DOHH2 (cell line): ENCODE measurements at regions not wholly inside any gene's neighbourhood (a gene's known extent, or its start where the extent isn't known, plus 50 kb on each side); places are given as distances from the start of the nearest gene placed in this dataset.
"Not testable (repeated sequence)": the region's sequence is repeated elsewhere in the genome, so short reads cannot be mapped to it uniquely, and the experiment has no call there.

ENCODE experiments used
- H3F3A ChIP-seq: fragments of 200-600 bp; sonication (generic), shearing (Covaris generic); 2 replicates; pipeline ENCODE4 v1.6.0; 2016; ENCODE audit warnings: antibody characterized with exemption, mild to moderate bottlenecking; ENCODE audit not compliant: control insufficient read depth, insufficient read depth
- H3K27ac ChIP-seq: fragments of 200-600 bp; sonication (generic); 2 replicates; pipeline ENCODE4 v1.5.1; 2014; ENCODE audit warnings: low read depth, mild to moderate bottlenecking, low read length, moderate library complexity
- H3K27me3 ChIP-seq: fragments of 200-600 bp; sonication (generic); 2 replicates; pipeline ENCODE4 v1.6.1; 2014; ENCODE audit warnings: mild to moderate bottlenecking, low read length, mixed read lengths; ENCODE audit not compliant: control insufficient read depth
- H3K36me3 ChIP-seq: fragments of 200-600 bp; sonication (generic); 2 replicates; pipeline ENCODE4 v1.6.1; 2014; ENCODE audit warnings: mild to moderate bottlenecking, low read length, moderate library complexity, mixed read lengths; ENCODE audit not compliant: control insufficient read depth
- H3K4me1 ChIP-seq: fragments of 200-600 bp; sonication (generic); 2 replicates; pipeline ENCODE4 v1.6.1; 2014; ENCODE audit warnings: mild to moderate bottlenecking, low read length, mixed read lengths; ENCODE audit not compliant: control insufficient read depth
- H3K4me2 ChIP-seq: fragments of 200-600 bp; sonication (generic); 2 replicates; pipeline ENCODE4 v1.6.0; 2014; ENCODE audit warnings: mild to moderate bottlenecking, low read length, moderate library complexity
- H3K4me3 ChIP-seq: fragments of 200-600 bp; sonication (generic); 2 replicates; pipeline ENCODE4 v1.5.1; 2014; ENCODE audit warnings: mild to moderate bottlenecking, low read length, mixed read lengths
- H3K79me2 ChIP-seq: fragments of 200-600 bp; sonication (generic); 2 replicates; pipeline ENCODE4 v1.6.1; 2014; ENCODE audit warnings: mild to moderate bottlenecking, low read length, mixed read lengths; ENCODE audit not compliant: control insufficient read depth
- H3K9me2 ChIP-seq: fragments of 200-600 bp; sonication (generic); replicated peaks from 2 replicates; pipeline ENCODE4 v1.6.1; 2014; ENCODE audit warnings: mild to moderate bottlenecking, low read length, mixed read lengths; ENCODE audit not compliant: control insufficient read depth
- H3K9me3 ChIP-seq: fragments of 200-600 bp; sonication (generic); 2 replicates; pipeline ENCODE4 v1.6.1; 2014; ENCODE audit warnings: antibody characterized with exemption, low read length, mixed read lengths; ENCODE audit not compliant: control insufficient read depth, insufficient read depth
- H4K20me1 ChIP-seq: fragments of 200-600 bp; sonication (generic); 2 replicates; pipeline ENCODE4 v1.6.0; 2014; ENCODE audit warnings: low read depth, mild to moderate bottlenecking, antibody characterized with exemption, low read length, moderate library complexity; ENCODE audit not compliant: control insufficient read depth, insufficient read depth
- CTCF ChIP-seq: fragments of 200-600 bp; sonication (generic); IDR thresholded peaks from one replicate; pipeline ENCODE4 v1.5.1; 2014; ENCODE audit warnings: antibody characterized with exemption, mild to moderate bottlenecking, low read depth, low read length; ENCODE audit not compliant: poor library complexity, severe bottlenecking
- EZH2phosphoT487 ChIP-seq: fragments of 200-600 bp; sonication (generic); IDR thresholded peaks from 2 replicates; pipeline ENCODE4 v1.6.1; 2017; ENCODE audit warnings: borderline replicate concordance, mild to moderate bottlenecking, antibody characterized with exemption, low read length, moderate library complexity, mixed read lengths

- Histone ChIP-seq H3K79me2 (no peaks in the 10 kb centered on the region), H3K9me2 (no peaks in the 10 kb centered on the region)
- TF ChIP-seq CTCF (no peak), EZH2phosphoT487 (no peak)
Observed at GRCh38 chr19:29154163-29154562, 58.8 kb downstream of the UQCRFS1 start.

GRCh38 chr19:29145756-29146155 is 67.2 kb downstream of the UQCRFS1 start:
- peaks cover under 1% of the 10 kb centered on the region; the same call in 1 of the 2 replicates for H3K9me3 ChIP-seq
- TF ChIP-seq CTCF (no peak), EZH2phosphoT487 (no peak)
- H3K4me2 ChIP-seq, result no peak overlapping the region
- no peaks in the 10 kb centered on the region for H3K36me3 ChIP-seq
- no peaks in the 10 kb centered on the region for H3K79me2 ChIP-seq
- H4K20me1 ChIP-seq, result no peaks in the 10 kb centered on the region
- no peaks in the 10 kb centered on the region for H3F3A ChIP-seq
- H3K27me3 ChIP-seq, result no peaks in the 10 kb centered on the region
- no peak overlapping the region for H3K4me3 ChIP-seq
- H3K27ac ChIP-seq, result no peak overlapping the region
- H3K4me1 ChIP-seq, result no peaks in the 10 kb centered on the region
- H3K9me2 ChIP-seq, result no peaks in the 10 kb centered on the region

More at GRCh38 chr19:29154163-29154562, 58.8 kb downstream of the UQCRFS1 start:
- Histone ChIP-seq H3K4me2 (no peak overlapping the region), H3K36me3 (no peaks in the 10 kb centered on the region), H3K27me3 (no peaks in the 10 kb centered on the region), H3K9me3 (no peaks in the 10 kb centered on the region), H3K4me1 (no peaks in the 10 kb centered on the region), H3K4me3 (no peak overlapping the region), H4K20me1 (no peaks in the 10 kb centered on the region), H3F3A (no peaks in the 10 kb centered on the region), H3K27ac (no peak overlapping the region)

- Histone ChIP-seq H3K4me3 (no peak overlapping the region), H3F3A (no peaks in the 10 kb centered on the region), H3K4me1 (no peaks in the 10 kb centered on the region), H3K36me3 (no peaks in the 10 kb centered on the region), H3K9me3 (peaks cover 19% of the 10 kb centered on the region; the same call in 1 of the 2 replicates), H3K79me2 (no peaks in the 10 kb centered on the region), H4K20me1 (no peaks in the 10 kb centered on the region), H3K27me3 (no peaks in the 10 kb centered on the region), H3K4me2 (no peak overlapping the region), H3K27ac (no peak overlapping the region), H3K9me2 (no peaks in the 10 kb centered on the region)
- TF ChIP-seq CTCF (no peak), EZH2phosphoT487 (no peak)
Observed at GRCh38 chr19:29143183-29143582, 69.8 kb downstream of the UQCRFS1 start.

- Histone ChIP-seq H3K4me2 (no peak overlapping the region), H3K79me2 (no peaks in the 10 kb centered on the region), H3K27ac (no peak overlapping the region), H3F3A (no peaks in the 10 kb centered on the region), H3K9me3 (peaks cover 19% of the 10 kb centered on the region; the same call in 1 of the 2 replicates), H3K4me1 (no peaks in the 10 kb centered on the region), H3K9me2 (no peaks in the 10 kb centered on the region), H3K36me3 (no peaks in the 10 kb centered on the region), H4K20me1 (no peaks in the 10 kb centered on the region), H3K4me3 (no peak overlapping the region), H3K27me3 (no peaks in the 10 kb centered on the region)
- TF ChIP-seq CTCF, result no peak
- no peak for TF ChIP-seq EZH2phosphoT487
Observed at GRCh38 chr19:29139227-29139626, 73.7 kb downstream of the UQCRFS1 start.

GRCh38 chr19:29138206-29138605 is 74.7 kb downstream of the UQCRFS1 start:
- peaks cover 19% of the 10 kb centered on the region; the same call in 1 of the 2 replicates for H3K9me3 ChIP-seq
- not testable (repeated sequence) for H3K27ac ChIP-seq, H4K20me1 ChIP-seq, H3F3A ChIP-seq, H3K4me2 ChIP-seq, H3K36me3 ChIP-seq, H3K79me2 ChIP-seq, H3K27me3 ChIP-seq, H3K4me1 ChIP-seq, H3K9me2 ChIP-seq, H3K4me3 ChIP-seq
